GM21526 (cell line): ENCODE measurements at regions not wholly inside any gene's neighbourhood (a gene's known extent, or its start where the extent isn't known, plus 50 kb on each side); places are given as distances from the start of the nearest gene placed in this dataset.
"Not testable (repeated sequence)": the region's sequence is repeated elsewhere in the genome, so short reads cannot be mapped to it uniquely, and the experiment has no call there.

Experiments
- ATAC-seq: cut with Tn5 transposase; IDR thresholded peaks from one replicate; pipeline ENCODE4 v1.9.1; 2021; ENCODE audit warnings: moderate library complexity; ENCODE audit not compliant: unreplicated experiment, low FRiP score

DNA sequence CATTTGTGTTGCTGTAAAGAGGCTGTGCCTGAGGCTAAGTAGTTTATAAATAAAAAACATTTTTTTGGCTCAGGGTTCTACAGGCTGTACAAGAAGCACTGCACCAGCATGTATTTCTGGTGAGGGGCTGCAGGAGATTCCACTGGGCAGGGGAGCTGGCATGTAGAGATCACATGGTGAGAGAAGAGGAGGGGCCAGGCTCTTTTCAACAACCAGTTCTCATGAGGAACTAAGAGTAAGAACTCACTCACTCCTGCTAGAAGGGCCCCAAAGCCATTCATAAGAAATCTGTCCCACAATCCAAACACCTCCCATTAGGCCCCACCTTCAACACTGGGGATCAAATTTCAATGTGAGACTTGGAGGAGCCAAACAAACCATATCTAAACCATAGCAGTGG, 214.9 kb upstream of the LMCD1 start:
- no peak for ATAC-seq

GRCh38 chr3:8290611-8291010, 211.0 kb upstream of the LMCD1 start:
- no peak for ATAC-seq

DNA sequence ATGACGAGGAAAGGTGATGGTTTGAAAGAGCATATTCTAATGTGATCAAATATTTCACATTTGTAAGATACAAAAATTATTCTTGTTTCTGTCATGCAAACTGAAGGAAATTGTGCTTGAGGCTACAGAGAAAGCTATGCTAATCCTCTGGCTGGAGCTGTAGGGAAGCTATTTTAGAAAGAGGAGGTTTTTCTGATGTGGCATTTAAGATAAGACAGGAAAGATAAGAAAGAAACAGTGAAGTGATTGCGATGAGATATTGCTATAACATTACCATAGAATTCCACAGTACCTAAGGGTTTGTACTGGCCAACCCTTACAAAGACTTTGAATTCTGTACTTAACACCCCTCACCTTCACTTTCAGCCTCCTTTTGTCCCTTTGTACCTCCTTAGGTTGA, 205.2 kb upstream of the LMCD1 start:
- no peak for ATAC-seq

DNA sequence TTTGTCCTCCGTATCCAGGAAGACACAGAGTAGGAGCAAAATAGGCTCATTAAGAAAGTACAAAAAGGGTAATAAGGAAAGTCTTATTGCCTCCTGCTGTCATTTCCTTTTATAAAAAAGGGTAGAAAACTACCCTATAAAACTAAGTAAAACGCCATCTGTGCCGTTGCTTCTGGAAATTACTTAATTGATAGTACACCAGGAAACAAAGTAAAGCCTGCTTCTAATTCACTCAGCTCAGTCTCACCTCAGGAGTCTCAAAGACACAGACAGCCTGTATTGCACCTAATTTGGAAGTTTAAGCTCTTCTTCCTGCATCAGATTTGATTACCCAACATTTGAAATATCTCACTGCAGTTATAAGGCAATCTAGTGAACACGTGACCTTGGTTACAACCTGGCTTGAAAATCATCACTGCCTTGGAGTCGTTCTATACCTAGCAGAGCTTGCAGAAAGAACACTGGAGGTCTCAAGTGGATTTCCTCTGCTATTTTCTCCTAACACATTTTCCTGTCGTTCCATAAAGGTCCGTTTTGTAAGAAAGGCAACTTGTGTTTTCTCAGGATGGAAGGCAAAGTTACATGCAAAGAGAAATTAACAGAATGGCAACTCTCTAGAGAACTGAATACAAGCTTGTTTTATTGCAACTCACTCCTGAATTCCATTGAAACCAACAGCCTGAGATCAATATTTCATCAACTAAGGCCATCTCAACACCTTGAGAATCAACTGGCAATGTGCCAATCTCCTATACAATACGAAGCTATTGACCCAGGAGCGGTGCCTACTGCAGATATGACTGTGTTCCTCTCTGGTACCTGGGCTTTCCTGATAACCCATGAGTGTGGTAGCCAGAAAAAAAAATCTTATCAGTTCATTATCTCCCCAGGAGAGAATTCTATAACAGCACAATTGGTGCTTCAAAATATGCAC, 203.3 kb upstream of the LMCD1 start:
- ATAC-seq, result no peak

DNA sequence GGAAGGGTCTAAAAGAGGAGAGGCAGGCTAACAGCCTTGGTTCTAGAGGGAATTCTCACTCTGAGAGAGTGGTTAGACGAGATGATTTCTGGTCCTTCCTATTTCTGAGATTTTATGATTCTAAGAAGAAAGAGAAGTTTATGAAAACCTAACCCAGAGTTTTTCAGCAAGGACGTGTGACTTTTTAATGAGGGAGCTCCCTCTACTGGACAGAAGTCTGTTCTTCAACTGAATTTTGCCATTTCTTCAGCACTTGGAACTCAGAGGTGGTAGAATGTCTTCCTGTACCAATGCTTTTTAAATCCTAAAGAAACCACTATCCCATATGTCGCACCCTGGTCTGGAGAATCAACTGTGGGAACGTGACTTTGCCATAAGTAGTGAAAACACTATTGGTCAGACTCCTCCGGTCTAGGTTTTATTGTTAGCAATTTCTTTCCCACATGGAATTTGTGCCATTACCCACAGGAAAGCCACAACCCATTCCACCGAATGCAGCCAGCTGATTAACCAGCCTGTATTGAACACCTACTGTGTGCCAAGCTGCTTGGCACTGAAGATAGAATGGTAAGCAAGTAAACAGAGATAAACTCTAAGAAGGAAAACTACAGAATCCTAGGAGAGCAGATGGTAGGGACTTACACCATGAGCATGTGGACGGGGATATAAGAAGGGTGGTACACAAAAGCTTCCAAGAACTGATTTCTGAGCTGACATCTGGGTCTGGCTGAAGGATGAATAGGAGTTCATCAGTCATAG, 199.5 kb upstream of the LMCD1 start:
- peak; percentile 50 for ATAC-seq

DNA sequence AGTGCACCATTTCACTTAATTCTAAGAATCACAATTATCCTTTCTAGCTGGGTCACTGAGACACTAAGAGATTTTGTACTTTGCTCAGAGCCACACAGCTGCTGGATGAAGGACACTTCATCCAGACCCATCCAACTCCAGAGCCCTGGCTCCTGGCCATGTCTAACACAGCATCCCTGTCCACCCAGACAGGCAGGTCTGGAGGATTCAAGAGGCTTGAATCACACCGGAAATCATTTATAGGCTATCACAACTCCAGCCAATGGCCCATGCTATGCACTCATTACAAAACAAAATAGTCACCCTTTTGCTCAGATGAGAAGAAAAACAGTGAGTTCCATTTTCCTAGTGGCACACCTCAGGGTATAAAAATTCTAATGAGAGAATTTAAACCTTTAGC, 198.2 kb upstream of the LMCD1 start:
- ATAC-seq, result no peak

DNA sequence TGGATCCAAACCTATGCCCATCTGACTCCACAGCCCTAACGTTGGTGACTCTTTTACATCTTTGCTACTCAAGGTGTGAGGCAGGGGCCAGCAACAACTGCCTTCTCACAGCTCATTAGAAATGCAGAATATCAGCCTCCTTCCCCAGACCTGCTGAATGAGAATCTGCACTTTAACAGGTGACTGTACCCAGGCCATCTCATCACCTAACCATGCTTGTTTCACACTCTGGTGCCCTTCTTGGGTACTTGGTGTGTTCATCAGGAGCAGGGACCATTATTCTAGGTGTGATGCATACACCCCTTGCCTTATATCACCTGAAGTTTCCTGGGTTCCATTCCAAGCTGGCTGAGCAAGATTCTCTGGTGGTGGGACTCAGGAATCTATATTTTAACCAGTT, 196.3 kb upstream of the LMCD1 start:
- no peak for ATAC-seq

DNA sequence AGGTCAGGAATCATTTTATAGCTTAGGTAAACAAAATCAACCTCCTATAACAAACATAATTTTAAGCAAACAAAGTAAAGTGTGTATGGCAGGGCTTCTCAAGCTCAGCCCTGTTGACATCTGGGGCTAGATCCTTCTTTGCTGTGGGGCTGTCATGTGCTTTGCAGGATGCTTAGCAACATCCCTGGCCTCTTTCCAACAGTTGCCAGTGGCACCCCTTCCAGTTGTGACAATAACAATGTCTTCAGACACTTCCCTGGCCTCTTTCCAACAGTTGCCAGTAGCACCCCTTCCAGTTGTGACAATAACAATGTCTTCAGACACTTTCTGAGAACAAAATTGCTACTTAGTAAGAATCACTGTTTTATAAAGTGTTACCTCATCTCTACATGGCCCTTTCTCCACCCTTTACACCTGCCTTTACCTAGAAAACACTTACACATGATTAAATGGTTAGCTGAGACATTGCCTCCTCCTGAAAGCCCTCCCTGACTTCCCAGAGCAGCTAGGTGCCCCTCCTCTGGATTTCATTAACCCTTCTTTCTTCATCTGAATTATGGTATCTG, 194.0 kb upstream of the LMCD1 start:
- ATAC-seq, result no peak

DNA sequence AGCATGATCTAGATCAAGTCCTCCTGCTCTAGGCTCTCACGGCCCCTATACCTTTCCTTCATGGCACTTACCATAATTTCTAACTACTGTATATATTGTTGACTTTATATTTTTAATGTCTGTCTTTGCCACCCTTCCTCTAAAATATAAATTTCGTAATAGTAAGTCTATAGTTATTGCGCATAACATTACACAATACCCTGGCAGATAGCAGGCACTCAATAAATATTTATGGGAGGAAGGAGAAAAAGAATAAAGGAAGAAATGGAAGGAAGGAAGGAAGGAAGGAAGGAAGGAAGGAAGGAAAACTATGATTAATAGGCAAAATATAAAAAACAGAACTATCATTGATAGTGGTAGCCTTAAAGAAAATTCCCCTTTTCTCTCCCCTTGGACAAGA, 190.3 kb upstream of the LMCD1 start:
- ATAC-seq, result no peak

- no peak for ATAC-seq
Observed at GRCh38 chr3:8312685-8313084, 188.9 kb upstream of the LMCD1 start.

- ATAC-seq, result no peak
Observed at GRCh38 chr3:8313560-8314267, 187.9 kb upstream of the LMCD1 start.

DNA sequence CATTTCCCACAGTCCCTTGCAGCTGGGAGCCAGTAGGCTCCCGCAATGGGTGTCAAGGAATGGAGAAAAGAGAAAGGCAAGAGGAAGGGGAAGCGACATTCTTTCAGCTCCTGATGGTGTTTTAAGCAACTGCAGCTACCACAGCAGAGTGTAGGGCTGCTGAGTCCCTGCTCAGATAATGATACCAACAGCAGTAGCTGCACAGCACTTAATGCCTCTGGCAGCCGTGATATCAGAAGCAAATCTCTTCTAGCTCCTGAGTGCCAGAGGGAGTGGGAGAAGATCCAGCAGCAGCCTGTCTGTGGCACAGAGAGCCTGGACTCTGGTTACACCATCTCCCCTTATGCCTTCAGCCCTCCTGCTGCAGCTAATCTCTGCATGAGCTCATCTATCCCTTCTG, 186.1 kb upstream of the LMCD1 start:
- ATAC-seq, result not testable (repeated sequence)

- no peak for ATAC-seq
Observed at GRCh38 chr3:8317661-8318649, 183.7 kb upstream of the LMCD1 start.

GRCh38 chr3:8319935-8320634, 181.5 kb upstream of the LMCD1 start:
- no peak for ATAC-seq

DNA sequence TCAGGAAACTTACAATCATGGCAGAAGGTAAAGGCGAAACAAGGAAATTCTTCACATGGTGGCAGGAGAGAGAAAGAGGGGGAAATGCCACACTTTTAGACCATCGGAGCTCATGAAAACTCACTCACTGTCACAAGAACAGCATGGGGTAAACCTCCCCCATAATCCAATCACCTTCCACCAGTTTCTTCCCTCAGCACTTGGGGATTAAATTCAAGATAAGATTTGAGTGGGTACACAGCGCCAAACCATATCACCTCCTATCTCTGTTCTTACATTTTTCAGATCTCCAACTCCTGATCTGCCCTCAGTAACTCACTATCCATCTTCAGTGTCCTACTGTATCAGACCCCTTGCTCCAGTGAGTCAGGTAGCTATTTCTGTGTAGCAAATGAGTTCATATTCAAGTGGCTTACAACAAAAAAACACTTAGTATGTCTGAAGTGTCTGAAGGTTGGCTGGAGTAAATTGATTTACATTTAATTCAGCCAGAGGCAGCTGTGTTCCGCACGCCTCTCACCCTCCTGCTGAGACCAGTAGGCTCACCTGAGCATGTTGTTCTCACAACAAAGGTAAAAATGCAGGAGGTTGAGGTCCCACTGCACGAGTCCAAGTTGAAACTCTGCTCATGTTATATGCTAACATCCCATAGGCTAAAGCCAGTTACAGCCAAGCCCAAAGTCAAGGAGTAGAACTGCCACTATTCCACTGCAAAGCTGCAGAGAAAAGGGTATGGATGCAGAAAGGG, 180.7 kb upstream of the LMCD1 start:
- no peak for ATAC-seq

- peak; percentile 79 for ATAC-seq
Observed at GRCh38 chr3:8324747-8325146, 176.9 kb upstream of the LMCD1 start.

DNA sequence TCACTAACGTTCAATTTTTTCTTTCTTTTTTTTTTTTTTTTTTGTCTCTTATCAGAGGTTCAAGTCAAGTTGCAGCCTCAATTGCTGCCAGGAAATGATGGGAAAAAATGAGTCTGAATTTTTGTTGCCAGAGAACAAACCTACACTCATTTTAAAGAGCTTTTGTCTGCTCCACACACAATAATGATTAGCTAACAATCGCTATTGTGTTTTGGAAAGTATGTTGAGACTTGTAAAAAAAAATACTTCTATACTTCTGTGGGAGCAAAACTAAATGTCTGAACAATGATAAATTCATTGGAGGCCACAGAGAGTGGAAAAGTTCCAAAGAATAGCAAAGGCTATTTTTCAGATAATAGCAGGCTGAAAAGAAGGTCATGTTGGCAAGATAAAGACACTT, 176.3 kb upstream of the LMCD1 start:
- no peak for ATAC-seq

- ATAC-seq, result not testable (repeated sequence)
Observed at GRCh38 chr3:8325833-8326232, 175.8 kb upstream of the LMCD1 start.
